ENCODE measurements at regions not wholly inside any gene's neighbourhood (a gene's known extent, or its start where the extent isn't known, plus 50 kb on each side); places are given as distances from the start of the nearest gene placed in this dataset.

DNA sequence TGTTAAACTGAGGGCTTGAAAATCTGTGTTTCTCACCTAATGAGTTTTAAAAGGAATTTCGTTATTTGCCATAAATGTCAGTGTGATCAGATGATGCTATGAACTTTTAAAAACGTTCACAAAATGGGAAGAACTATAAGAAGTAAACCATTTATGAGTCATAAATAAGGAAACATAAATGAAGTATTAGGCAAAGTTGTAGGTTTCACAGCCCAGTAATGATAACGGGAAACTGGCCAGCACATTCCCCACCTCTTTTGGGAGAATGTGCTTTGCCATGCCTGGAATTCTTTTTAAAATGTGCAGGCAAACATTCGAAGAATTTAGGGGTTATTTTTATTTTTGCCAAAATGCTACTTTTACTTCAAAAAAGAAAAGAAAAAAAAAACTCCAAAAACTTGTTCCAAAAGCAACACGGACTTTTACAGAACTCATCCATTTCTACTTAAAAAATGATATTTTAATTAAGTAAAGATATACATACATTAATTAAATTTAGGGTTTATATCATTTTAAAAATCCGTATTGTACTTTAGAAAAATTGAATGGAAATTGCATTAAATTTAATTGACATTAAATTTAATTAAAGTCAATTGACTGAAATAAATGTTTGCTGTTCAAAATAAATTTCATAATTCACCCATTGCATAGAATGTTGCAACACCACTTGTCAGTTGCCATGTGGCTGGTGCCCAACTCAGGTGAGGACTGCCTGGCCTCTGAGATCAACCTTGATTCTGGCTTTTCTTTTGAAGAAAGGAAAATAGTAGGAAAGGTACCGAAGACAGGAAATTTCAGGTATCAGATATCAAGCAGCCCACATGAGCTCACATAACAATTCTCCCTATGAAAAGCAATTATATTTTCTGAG, 1198.5 kb downstream of the EFNB2 start:
- TF ChIP-seq, protein P1, sequence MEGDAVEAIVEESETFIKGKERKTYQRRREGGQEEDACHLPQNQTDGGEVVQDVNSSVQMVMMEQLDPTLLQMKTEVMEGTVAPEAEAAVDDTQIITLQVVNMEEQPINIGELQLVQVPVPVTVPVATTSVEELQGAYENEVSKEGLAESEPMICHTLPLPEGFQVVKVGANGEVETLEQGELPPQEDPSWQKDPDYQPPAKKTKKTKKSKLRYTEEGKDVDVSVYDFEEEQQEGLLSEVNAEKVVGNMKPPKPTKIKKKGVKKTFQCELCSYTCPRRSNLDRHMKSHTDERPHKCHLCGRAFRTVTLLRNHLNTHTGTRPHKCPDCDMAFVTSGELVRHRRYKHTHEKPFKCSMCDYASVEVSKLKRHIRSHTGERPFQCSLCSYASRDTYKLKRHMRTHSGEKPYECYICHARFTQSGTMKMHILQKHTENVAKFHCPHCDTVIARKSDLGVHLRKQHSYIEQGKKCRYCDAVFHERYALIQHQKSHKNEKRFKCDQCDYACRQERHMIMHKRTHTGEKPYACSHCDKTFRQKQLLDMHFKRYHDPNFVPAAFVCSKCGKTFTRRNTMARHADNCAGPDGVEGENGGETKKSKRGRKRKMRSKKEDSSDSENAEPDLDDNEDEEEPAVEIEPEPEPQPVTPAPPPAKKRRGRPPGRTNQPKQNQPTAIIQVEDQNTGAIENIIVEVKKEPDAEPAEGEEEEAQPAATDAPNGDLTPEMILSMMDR (IDR thresholded peaks at IDR 0.05), result no peak
- TF ChIP-seq POLR2A (IDR thresholded peaks at IDR 0.05), result no peak

Measured in gastroesophageal sphincter (tissue), 3 donors.